ENCODE measurements at regions not wholly inside any gene's neighbourhood (a gene's known extent, or its start where the extent isn't known, plus 50 kb on each side); places are given as distances from the start of the nearest gene placed in this dataset.
"Not testable (repeated sequence)": the region's sequence is repeated elsewhere in the genome, so short reads cannot be mapped to it uniquely, and the experiment has no call there.

DNA sequence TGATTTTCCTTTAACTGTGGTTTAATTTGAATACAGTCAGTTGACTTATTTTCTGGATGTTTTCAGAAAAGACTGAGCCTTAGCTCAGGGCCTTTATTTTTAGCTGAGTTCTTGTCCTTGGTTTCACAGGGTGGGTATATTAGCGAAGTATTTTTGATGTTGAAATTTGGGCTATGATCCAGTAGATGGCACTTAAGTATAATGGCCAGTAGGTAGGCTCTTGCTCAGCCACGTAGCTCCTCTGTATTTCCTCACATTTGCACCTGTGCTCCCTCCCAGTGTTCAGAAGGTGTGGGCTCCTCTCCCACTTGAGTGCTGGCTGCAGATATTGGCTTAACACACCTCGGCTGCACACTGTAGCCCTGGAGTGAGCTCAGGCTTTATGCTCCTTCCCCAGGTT, 549.9 kb upstream of the AMOT start:
- Mint-ChIP-seq H3K9me3 (peaks cover 7% of the 10 kb centered on the region), H3K36me3 (no peaks in the 10 kb centered on the region), H3K27me3 (peaks cover 0 to 5% of the 10 kb centered on the region in 2 donors)

DNA sequence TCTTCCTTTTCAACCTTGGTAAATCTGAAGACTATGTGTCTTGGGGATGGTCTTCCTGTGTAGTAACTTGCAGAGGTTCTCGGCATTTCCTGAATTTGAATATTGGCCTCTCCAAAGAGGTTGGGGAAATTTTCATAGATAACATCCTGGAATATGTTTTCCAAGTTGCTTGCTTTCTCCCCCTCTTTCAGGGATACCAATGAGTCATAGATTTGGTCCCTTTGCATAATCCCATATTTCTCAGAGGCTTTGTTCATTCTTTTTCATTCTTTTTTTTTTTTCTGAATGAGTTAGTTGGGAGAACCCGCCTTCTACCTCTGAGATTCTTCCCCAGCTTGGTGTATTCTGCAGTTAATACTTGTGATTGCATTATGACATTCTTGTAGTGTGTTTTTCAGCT, 549.2 kb upstream of the AMOT start:
- ATAC-seq (no peak), DNase-seq (ENCODE audit: low spot score) (no peak)
- Mint-ChIP-seq H3K27ac (no peak overlapping the region), H3K4me1 (ENCODE audit: low read depth in 2 of 2) (no peaks in the 10 kb centered on the region), H3K4me3 (no peak overlapping the region), H3K9me3 (peaks cover 7% of the 10 kb centered on the region), H3K27me3 (peaks cover 0 to 5% of the 10 kb centered on the region in 2 donors), H3K36me3 (no peaks in the 10 kb centered on the region)

More for the DNA sequence above, 549.9 kb upstream of the AMOT start:
- Mint-ChIP-seq H3K4me3 (no peak overlapping the region), H3K27ac (no peak overlapping the region), H3K4me1 (ENCODE audit: low read depth in 2 of 2) (no peaks in the 10 kb centered on the region)
- ATAC-seq, result no peak
- DNase-seq (ENCODE audit: low spot score), result no peak

DNA sequence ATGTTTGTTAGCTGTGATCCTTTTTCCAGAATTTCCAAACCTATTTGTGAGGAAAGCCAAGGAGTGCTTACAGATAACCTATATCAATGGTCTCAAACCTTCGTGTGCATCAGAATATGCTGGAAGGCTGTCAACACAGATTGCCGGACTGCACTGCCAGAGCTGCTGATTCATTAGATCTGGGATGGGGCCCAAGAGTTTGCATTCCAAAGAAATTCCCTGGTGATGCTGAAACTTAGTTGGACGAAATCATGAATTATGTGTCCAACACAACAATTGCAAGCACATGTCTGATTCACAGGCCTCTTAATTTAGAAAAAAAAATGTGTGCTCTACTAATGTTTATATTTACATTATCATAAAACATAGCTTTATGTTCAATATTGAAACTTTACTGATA, 544.0 kb upstream of the AMOT start:
- H3K27ac Mint-ChIP-seq, result no peak overlapping the region
- peaks cover 0 to 5% of the 10 kb centered on the region in 2 donors for H3K27me3 Mint-ChIP-seq
- H3K4me1 Mint-ChIP-seq (ENCODE audit: low read depth in 2 of 2), result no peaks in the 10 kb centered on the region
- peaks cover 7% of the 10 kb centered on the region for H3K9me3 Mint-ChIP-seq
- ATAC-seq (no peak), DNase-seq (ENCODE audit: low spot score) (no peak)
- H3K4me3 Mint-ChIP-seq, result no peak overlapping the region
- H3K36me3 Mint-ChIP-seq, result no peaks in the 10 kb centered on the region

DNA sequence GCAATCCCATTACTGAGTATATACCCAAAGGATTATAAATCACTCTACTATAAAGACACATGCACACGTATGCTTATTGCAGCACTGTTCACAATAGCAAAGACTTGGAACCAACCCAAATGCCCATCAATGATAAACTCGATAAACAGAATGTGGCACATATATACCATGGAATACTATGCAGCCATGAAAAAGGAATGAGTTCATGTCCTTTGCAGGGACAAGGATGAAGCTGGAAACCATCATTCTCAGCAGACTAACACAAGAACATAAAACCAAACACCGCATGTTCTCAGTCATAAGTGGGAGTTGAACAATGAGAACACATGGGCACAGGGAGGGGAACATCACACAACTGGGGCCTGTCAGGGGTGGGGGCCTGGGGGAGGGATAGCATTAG, 532.8 kb upstream of the AMOT start:
- H3K27me3 Mint-ChIP-seq; H3K4me1 Mint-ChIP-seq (ENCODE audit: low read depth in 2 of 2); H3K9me3 Mint-ChIP-seq; ATAC-seq; H3K4me3 Mint-ChIP-seq; H3K36me3 Mint-ChIP-seq; DNase-seq (ENCODE audit: low spot score); H3K27ac Mint-ChIP-seq: not testable (repeated sequence)

DNA sequence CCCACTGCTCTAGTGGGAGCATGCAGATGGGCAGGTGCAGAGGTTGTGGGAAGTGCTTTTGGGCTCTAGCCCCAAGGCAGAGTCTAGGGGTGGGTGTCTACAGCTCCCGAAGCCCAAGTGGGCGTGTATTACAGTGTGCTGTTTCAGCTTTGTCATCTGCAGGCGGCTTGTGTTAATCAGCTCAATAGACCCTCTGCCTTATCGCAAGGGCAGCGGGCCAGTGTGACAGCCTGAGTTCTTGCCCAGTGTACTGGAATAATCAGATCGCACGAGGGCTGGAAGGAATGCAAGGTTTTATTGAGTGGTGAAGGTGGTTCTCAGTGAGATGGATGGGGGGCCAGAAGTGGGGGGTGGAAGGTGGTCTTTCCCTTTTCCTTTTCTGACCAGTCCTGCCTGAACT, 529.4 kb upstream of the AMOT start:
- DNase-seq (ENCODE audit: low spot score) (no peak), ATAC-seq (no peak)
- Mint-ChIP-seq H3K4me1 (ENCODE audit: low read depth in 2 of 2) (no peaks in the 10 kb centered on the region), H3K4me3 (no peak overlapping the region), H3K27ac (no peak overlapping the region), H3K9me3 (peaks cover 9% of the 10 kb centered on the region), H3K27me3 (peaks cover 0 to 3% of the 10 kb centered on the region in 2 donors), H3K36me3 (no peaks in the 10 kb centered on the region)

DNA sequence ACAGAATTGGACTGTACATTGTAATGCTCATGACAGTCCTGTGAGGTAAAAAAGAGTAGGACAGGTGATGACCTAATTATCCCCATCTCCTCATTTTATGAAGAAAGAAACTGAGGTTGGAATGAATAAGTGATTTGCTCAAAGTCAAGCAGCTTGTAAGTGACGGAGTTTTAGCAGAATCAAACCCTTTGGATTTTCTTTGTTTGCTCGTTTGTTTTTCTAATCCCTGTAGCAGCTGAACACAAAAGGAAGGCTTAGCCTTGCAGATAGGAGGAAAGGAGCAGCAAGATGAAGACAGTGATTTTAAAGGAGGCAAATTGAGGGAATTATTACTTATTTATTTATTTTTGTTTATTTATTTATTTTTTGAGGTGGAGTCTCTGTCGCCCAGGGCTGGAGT, 528.4 kb upstream of the AMOT start:
- H3K4me1 Mint-ChIP-seq (ENCODE audit: low read depth in 2 of 2), result no peaks in the 10 kb centered on the region
- H3K4me3 Mint-ChIP-seq, result no peak overlapping the region
- H3K27me3 Mint-ChIP-seq, result peaks cover 0 to 3% of the 10 kb centered on the region in 2 donors
- ATAC-seq, result no peak
- no peaks in the 10 kb centered on the region for H3K36me3 Mint-ChIP-seq
- H3K9me3 Mint-ChIP-seq, result peaks cover 16% of the 10 kb centered on the region
- no peak for DNase-seq (ENCODE audit: low spot score)
- no peak overlapping the region for H3K27ac Mint-ChIP-seq

DNA sequence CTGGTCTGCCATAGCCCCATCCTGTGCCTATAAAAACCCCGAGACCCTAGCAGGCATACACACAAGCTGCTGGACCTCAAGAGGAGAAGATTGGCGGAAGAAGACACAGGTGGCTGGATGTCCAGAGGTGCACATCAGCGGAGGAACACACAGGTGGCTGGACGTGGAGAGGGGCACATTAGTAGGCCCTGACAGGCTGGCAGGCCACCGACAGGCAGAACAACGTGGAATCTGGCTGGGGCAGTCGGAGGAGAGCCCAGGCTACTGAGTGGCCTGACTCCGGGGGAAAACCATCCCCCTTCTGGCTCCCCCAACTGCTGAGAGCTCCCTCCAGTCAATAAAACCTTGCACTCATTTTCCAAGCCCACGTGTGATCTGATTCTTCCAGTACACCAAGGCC, 512.5 kb upstream of the AMOT start:
- DNase-seq (ENCODE audit: low spot score) (no peak), ATAC-seq (no peak)
- H3K9me3 Mint-ChIP-seq, result peaks cover 5% of the 10 kb centered on the region
- H3K4me1 Mint-ChIP-seq (ENCODE audit: low read depth in 2 of 2), result no peaks in the 10 kb centered on the region
- H3K36me3 Mint-ChIP-seq, result no peaks in the 10 kb centered on the region
- H3K4me3 Mint-ChIP-seq, result no peak overlapping the region
- peaks cover 0 to 5% of the 10 kb centered on the region in 2 donors for H3K27me3 Mint-ChIP-seq
- H3K27ac Mint-ChIP-seq, result no peak overlapping the region

DNA sequence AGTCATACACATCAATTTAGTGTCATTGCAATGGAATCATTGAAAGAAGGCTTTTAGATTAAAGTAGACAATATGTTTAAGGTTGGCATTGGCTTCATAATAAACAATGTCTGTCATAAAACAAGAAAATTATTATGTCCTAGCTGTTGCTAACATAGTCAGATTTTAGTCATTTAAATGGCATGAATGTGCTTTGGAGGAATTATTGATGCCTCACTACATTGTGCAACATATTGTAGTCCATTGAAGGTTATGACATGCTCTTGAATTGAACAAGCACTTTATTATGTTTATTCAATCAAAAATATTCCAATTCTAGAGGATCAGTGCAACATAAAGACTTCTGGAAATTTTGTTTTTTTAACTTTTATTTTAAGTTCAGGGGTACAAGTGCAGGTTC, 489.8 kb upstream of the AMOT start:
- DNase-seq (ENCODE audit: low spot score) (no peak), ATAC-seq (no peak)
- H3K27me3 Mint-ChIP-seq, result no peaks in the 10 kb centered on the region
- no peaks in the 10 kb centered on the region for H3K4me1 Mint-ChIP-seq (ENCODE audit: low read depth in 2 of 2)
- no peaks in the 10 kb centered on the region for H3K9me3 Mint-ChIP-seq
- H3K4me3 Mint-ChIP-seq, result no peak overlapping the region
- no peaks in the 10 kb centered on the region for H3K36me3 Mint-ChIP-seq
- H3K27ac Mint-ChIP-seq, result no peak overlapping the region

DNA sequence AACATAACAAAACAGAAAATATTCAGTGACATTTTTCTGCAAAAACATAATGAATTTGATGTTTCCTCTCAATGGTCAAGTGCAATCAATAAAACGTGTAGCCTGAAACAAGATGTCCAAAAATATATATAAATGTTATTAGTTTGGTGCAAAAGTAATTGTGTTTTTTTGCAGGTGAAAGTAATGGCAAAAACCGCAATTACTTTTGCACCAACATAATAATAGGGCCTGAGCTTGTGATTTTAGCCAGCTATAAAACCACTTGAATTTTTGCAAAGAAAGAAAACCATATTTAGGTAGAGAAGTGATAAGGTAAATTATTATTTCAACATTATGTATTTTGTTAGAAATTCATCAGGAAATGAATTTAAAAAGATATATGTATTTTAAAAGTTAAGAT, 475.3 kb upstream of the AMOT start:
- ATAC-seq (no peak), DNase-seq (ENCODE audit: low spot score) (no peak)
- Mint-ChIP-seq H3K36me3 (no peaks in the 10 kb centered on the region), H3K4me1 (ENCODE audit: low read depth in 2 of 2) (no peaks in the 10 kb centered on the region), H3K4me3 (no peak overlapping the region), H3K27me3 (peaks cover 0 to 3% of the 10 kb centered on the region in 2 donors), H3K27ac (no peak overlapping the region), H3K9me3 (no peaks in the 10 kb centered on the region)

DNA sequence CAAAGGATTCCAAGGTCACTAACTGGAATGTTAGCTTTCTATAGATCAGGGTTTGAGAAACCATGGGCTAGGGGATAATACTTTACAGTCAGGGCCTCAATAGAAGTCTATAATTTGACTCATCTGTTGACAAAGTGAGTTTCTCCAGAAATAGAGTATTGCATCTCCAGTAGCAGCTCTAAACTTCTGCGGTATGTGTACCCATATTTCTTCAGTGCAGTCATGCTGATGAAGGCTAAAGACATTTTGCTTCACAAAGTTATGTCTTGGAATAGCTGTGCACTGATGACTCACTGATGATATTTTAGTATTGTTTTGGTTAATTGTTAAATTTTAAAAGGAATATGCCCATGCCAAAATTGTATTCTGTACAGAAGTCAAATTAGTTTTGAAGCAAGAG, 464.9 kb upstream of the AMOT start:
- Mint-ChIP-seq H3K36me3 (peaks cover 3% of the 10 kb centered on the region), H3K4me1 (ENCODE audit: low read depth in 2 of 2) (no peaks in the 10 kb centered on the region), H3K27me3 (peaks cover 0 to 3% of the 10 kb centered on the region in 2 donors), H3K9me3 (peaks cover 3% of the 10 kb centered on the region), H3K27ac (no peak overlapping the region), H3K4me3 (no peak overlapping the region)
- ATAC-seq (no peak), DNase-seq (ENCODE audit: low spot score) (no peak)

DNA sequence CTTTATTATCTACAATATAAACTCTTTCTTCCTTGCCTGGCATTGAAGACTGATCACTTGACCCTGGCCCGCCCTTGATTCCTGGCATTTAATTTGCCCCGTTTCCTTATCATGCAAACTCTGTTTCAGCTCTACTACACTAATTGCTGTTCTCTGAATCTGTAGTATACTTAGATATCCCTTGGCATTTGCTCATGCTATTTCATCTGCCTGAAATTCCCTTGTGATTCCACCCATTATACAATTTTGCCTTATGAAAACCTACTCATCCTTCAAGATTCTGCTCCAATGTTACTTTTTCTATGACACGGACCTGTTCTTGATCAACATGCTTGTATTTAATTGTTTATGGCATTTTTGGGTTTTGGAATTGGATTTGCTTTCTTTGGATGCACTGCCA, 459.9 kb upstream of the AMOT start:
- no peaks in the 10 kb centered on the region for H3K4me1 Mint-ChIP-seq (ENCODE audit: low read depth in 2 of 2)
- H3K9me3 Mint-ChIP-seq, result peaks cover 2% of the 10 kb centered on the region
- H3K36me3 Mint-ChIP-seq, result peaks cover 8% of the 10 kb centered on the region
- no peaks in the 10 kb centered on the region for H3K27me3 Mint-ChIP-seq
- no peak for DNase-seq (ENCODE audit: low spot score)
- no peak overlapping the region for H3K27ac Mint-ChIP-seq
- H3K4me3 Mint-ChIP-seq, result no peak overlapping the region
- no peak for ATAC-seq

DNA sequence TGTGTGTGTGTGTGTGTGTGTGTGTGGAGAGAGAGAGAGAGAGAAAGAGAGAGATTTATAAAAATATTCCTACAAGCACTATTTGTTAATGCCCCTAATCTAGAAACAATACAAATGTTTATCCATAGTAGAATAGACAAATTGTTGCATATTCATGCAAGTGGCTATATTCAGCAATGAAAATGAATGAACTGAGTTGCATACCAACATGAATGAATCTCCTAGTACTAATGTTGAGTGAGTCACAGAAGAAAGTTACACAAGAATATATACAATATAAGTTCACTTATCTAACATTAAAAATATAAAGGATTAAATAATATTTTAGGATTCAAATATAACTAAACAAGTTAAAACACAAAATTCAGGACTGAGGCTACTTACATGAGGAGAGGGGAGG, 456.8 kb upstream of the AMOT start:
- Mint-ChIP-seq H3K9me3 (peaks cover 2% of the 10 kb centered on the region), H3K27ac (no peak overlapping the region), H3K4me1 (ENCODE audit: low read depth in 2 of 2) (no peaks in the 10 kb centered on the region), H3K27me3 (no peaks in the 10 kb centered on the region), H3K36me3 (peaks cover 8% of the 10 kb centered on the region), H3K4me3 (no peak overlapping the region)
- DNase-seq (ENCODE audit: low spot score) (no peak), ATAC-seq (no peak)

DNA sequence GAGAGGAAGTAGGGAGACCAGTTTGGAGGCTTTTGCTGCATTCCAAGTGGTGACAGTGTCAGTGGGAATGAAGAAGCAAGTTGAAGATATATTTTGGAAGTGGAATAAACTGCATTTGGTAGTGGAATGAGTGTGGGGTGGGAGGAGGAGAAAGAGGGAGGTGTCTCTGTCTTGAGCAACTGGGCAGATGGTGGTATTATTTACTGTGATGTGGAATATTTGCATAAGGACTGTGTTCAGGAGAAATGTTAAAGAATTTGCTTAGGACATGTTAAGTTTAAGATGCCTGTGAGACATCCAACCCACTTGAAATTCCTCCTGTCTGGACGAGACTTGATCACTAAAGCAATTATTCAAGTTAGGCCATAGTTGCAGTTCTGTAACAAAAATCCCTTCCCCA, 448.9 kb upstream of the AMOT start:
- no peaks in the 10 kb centered on the region for H3K9me3 Mint-ChIP-seq
- no peak overlapping the region for H3K27ac Mint-ChIP-seq
- peaks cover 0 to 3% of the 10 kb centered on the region in 2 donors for H3K27me3 Mint-ChIP-seq
- H3K4me1 Mint-ChIP-seq (ENCODE audit: low read depth in 2 of 2), result no peaks in the 10 kb centered on the region
- no peaks in the 10 kb centered on the region for H3K36me3 Mint-ChIP-seq
- no peak overlapping the region for H3K4me3 Mint-ChIP-seq
- no peak for DNase-seq (ENCODE audit: low spot score)
- no peak for ATAC-seq

DNA sequence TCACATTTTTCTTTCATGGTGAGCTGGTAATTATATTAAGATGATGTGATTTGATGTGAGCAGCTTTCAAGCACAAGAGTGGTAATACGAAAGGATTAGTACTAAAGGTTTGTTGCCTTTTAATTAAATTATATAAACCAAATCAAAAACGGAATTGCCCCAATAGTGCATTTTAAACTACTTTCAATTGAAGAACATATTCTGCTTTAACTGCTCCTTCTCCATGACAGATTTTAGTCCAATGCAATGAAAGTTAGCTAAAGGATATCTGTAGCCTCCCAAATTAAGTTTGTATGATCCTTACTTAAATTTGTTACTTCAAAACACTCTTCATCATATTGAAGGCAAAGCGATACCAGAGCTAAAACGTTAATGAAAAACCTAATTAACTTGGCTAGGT, 447.1 kb upstream of the AMOT start:
- no peaks in the 10 kb centered on the region for H3K4me1 Mint-ChIP-seq (ENCODE audit: low read depth in 2 of 2)
- no peak overlapping the region for H3K27ac Mint-ChIP-seq
- no peaks in the 10 kb centered on the region for H3K9me3 Mint-ChIP-seq
- ATAC-seq (no peak), DNase-seq (ENCODE audit: low spot score) (no peak)
- H3K4me3 Mint-ChIP-seq, result no peak overlapping the region
- H3K27me3 Mint-ChIP-seq, result peaks cover 0 to 3% of the 10 kb centered on the region in 2 donors
- H3K36me3 Mint-ChIP-seq, result no peaks in the 10 kb centered on the region

DNA sequence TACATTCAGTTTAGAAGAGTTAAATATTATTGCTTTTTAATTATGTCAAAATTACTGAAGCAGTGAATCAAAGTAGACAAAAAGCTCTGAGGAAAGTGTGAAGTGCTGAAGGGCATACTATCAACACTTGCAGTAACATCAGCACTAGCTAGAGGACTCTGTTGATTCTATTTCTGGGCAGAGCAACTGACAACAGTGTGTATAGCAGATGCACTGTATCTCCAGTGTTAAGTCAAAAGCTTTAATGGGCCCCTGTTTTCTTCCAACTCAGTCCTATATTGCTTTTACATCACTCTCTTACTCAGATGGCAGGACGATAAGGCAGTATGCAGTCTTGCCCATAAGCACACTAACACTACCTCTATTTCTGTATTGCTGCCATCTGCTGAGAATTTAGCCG, 435.2 kb upstream of the AMOT start:
- Mint-ChIP-seq H3K4me3 (no peak overlapping the region), H3K27me3 (peaks cover 0 to 4% of the 10 kb centered on the region in 2 donors), H3K4me1 (ENCODE audit: low read depth in 2 of 2) (peaks cover 0 to 4% of the 10 kb centered on the region in 2 donors), H3K36me3 (no peaks in the 10 kb centered on the region), H3K27ac (no peak overlapping the region), H3K9me3 (peaks cover 4% of the 10 kb centered on the region)
- DNase-seq (ENCODE audit: low spot score), result no peak
- ATAC-seq, result no peak

All from natural killer cell treated with Interleukin-12 subunit alpha and Interleukin-12 subunit beta and Interleukin-15 and Interleukin-18, amount 100 ng/mL, for 72 hours (primary cell).